Activated CD4-positive, alpha-beta T cell treated with anti-CD3 and anti-CD28 coated beads for 36 hours (primary cell): ENCODE measurements at regions not wholly inside any gene's neighbourhood (a gene's known extent, or its start where the extent isn't known, plus 50 kb on each side); places are given as distances from the start of the nearest gene placed in this dataset.

ENCODE experiments used
- ATAC-seq: fragments of 200-7000 bp; cut with Tn5 transposase; one replicate; pipeline ENCODE4 v1.10.0; 2021; ENCODE audit warnings: mild to moderate bottlenecking, moderate library complexity
- CTCF ChIA-PET: fragments of 350-600 bp; sonication (Branson Sonifier 250); formaldehyde crosslinking; loops from one replicate; lab custom pipeline; 2021; ENCODE audit warnings: antibody characterized with exemption; lab: Charles Lee
- POLR2A ChIA-PET: fragments of 350-600 bp; sonication (Branson Sonifier 250); formaldehyde crosslinking; loops from one replicate; lab custom pipeline; 2021; ENCODE audit warnings: antibody characterized with exemption, inconsistent platforms; lab: Charles Lee
- DNase-seq: peaks from one replicate; pipeline ENCODE4 v3.0.0-alpha.2; 2020
- H3K27ac Mint-ChIP-seq: one replicate; pipeline ENCODE4 v1.8.0; 2021; ENCODE audit warnings: mixed read lengths
- H3K27me3 Mint-ChIP-seq: one replicate; pipeline ENCODE4 v1.8.0; 2021; ENCODE audit warnings: mixed read lengths
- H3K36me3 Mint-ChIP-seq: one replicate; pipeline ENCODE4 v1.8.0; 2021; ENCODE audit warnings: low read depth, mixed read lengths
- H3K4me1 Mint-ChIP-seq: one replicate; pipeline ENCODE4 v1.8.0; 2021; ENCODE audit warnings: mixed read lengths
- H3K4me3 Mint-ChIP-seq: one replicate; pipeline ENCODE4 v1.8.0; 2021; ENCODE audit warnings: mild to moderate bottlenecking, moderate library complexity, mixed read lengths
- H3K9me3 Mint-ChIP-seq: one replicate; pipeline ENCODE4 v1.8.0; 2021; ENCODE audit warnings: low read depth, mixed read lengths
- intact Hi-C, 2 experiments: fragments of 100-400 bp; cut with DNase I in 1 of 2; cut with micrococcal nuclease in 1 of 2; formaldehyde crosslinking; loops; one replicate each; pipeline versions ENCODE4 v1.14.2 to v1.15.1; 2022 to 2024; cut with DNase I, micrococcal nuclease

GRCh38 chr9:13597004-13597403 is 317.5 kb upstream of the MPDZ start:
- CTCF ChIA-PET, result no interaction called here
- H3K27ac Mint-ChIP-seq, result no peak overlapping the region

GRCh38 chr9:13596383-13596970 is 317.0 kb upstream of the MPDZ start:
- CTCF ChIA-PET, result no interaction called here
- ATAC-seq (no peak), DNase-seq (no peak)
- H3K36me3 Mint-ChIP-seq, result no peaks in the 10 kb centered on the region
- no peak overlapping the region for H3K27ac Mint-ChIP-seq
- intact Hi-C loops, result no loop called here
- POLR2A ChIA-PET, result no interaction called here
- no peaks in the 10 kb centered on the region for H3K27me3 Mint-ChIP-seq
- H3K9me3 Mint-ChIP-seq, result no peaks in the 10 kb centered on the region
- H3K4me1 Mint-ChIP-seq, result no peaks in the 10 kb centered on the region
- no peak overlapping the region for H3K4me3 Mint-ChIP-seq

More at GRCh38 chr9:13597004-13597403, 317.5 kb upstream of the MPDZ start:
- POLR2A ChIA-PET, result no interaction called here
- intact Hi-C loops, result no loop called here
- no peaks in the 10 kb centered on the region for H3K4me1 Mint-ChIP-seq
- no peak overlapping the region for H3K4me3 Mint-ChIP-seq
- no peaks in the 10 kb centered on the region for H3K36me3 Mint-ChIP-seq
- no peaks in the 10 kb centered on the region for H3K27me3 Mint-ChIP-seq
- DNase-seq (no peak), ATAC-seq (no peak)
- H3K9me3 Mint-ChIP-seq, result no peaks in the 10 kb centered on the region

DNA sequence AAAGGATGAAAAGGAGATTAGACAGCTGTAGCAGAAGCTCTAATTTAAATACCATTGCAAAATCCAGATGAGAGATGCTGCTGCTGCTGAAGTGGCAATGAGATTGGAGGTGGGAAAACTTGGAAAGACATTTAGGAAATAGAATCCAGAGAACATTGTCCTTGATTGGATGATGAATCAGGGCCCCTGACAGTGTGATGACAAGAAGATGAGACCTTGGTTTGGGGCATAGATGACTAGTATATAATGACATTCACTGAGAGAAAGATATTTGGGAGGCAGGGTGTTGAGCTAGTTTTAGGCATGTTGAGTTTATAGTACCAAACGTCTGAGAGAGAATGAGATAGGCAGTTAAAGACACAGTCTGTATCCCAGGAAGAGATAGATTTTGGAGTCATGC is 311.5 kb upstream of the MPDZ start:
- ATAC-seq (no peak), DNase-seq (no peak)
- H3K27me3 Mint-ChIP-seq, result no peaks in the 10 kb centered on the region
- no peak overlapping the region for H3K4me3 Mint-ChIP-seq
- POLR2A ChIA-PET, result no interaction called here
- CTCF ChIA-PET, result no interaction called here
- intact Hi-C loops, result no loop called here
- no peaks in the 10 kb centered on the region for H3K36me3 Mint-ChIP-seq
- H3K9me3 Mint-ChIP-seq, result peaks cover 2% of the 10 kb centered on the region
- H3K27ac Mint-ChIP-seq, result no peak overlapping the region
- no peaks in the 10 kb centered on the region for H3K4me1 Mint-ChIP-seq

DNA sequence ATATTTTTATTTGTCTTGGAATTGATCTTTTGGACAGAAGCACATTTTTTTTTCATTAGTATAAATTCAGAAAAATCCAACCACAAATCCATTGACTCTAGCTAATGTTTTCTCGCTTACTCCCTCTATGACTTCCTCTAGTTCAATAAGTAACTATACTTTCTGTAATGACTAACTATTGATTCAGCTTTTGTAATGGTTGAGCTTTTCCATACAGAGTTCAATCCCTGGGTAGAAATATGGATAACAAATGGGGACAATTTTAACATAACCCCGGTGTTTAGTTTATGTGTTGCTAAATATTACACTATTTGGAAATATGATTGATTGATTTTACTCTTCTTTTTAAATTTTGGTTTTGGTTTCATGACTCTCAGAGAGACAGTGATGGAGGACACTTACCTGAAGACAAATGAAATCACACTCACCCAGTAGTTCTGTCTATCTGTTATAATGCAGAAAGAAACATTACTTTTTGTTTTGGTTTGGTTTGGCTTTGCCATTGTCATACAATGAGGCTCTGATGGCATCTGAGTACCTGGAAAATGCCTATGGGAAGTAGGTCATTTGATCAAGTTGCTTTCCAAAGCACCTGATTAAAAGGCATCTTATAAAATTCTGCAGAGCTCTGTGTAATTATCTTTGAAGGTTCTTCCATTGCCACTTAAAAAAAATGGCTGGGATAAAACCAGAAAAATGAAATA is 309.7 kb upstream of the MPDZ start:
- H3K36me3 Mint-ChIP-seq, result no peaks in the 10 kb centered on the region
- ATAC-seq (no peak), DNase-seq (no peak)
- POLR2A ChIA-PET, result no interaction called here
- H3K9me3 Mint-ChIP-seq, result peaks cover 2% of the 10 kb centered on the region
- no peak overlapping the region for H3K27ac Mint-ChIP-seq
- H3K27me3 Mint-ChIP-seq, result no peaks in the 10 kb centered on the region
- CTCF ChIA-PET, result no interaction called here
- H3K4me3 Mint-ChIP-seq, result no peak overlapping the region
- no peaks in the 10 kb centered on the region for H3K4me1 Mint-ChIP-seq
- intact Hi-C loops, result no loop called here

GRCh38 chr9:13588151-13589033 is 308.9 kb upstream of the MPDZ start:
- Mint-ChIP-seq H3K9me3 (peaks cover 2% of the 10 kb centered on the region), H3K36me3 (no peaks in the 10 kb centered on the region), H3K27me3 (no peaks in the 10 kb centered on the region), H3K4me3 (no peak overlapping the region), H3K4me1 (no peaks in the 10 kb centered on the region), H3K27ac (no peak overlapping the region)
- POLR2A ChIA-PET, result no interaction called here
- CTCF ChIA-PET, result interaction anchor here (1.0 kb wide), 1 partner anchor 11 kb away, joined by 4 read pairs; no protein-coding TSS in a partner anchor
- DNase-seq, result no peak
- intact Hi-C loops, result no loop called here
- no peak for ATAC-seq

DNA sequence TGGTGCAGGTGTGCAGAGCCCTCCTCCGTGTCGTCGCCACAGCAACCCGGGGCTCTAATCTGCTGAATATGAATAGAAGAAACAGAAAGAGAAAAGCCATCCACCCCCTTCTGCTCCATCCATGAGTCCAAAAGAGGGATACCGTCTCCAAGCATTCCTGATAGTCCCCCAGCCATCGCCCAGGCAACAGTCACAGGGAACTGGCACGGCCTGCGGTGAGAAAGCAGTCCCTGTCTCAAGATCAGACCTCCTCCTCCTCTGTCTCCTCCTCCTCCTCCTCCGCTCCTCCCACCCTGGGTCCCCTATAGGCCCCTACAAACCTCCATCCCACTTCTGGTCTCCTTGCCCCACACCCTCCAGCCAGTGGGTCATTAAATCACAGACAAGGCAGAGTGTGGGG is 308.1 kb upstream of the MPDZ start:
- intact Hi-C loops, result no loop called here

GRCh38 chr9:13586587-13587374 is 307.3 kb upstream of the MPDZ start:
- Mint-ChIP-seq H3K27me3 (no peaks in the 10 kb centered on the region), H3K36me3 (no peaks in the 10 kb centered on the region), H3K4me3 (no peak overlapping the region), H3K4me1 (no peaks in the 10 kb centered on the region), H3K27ac (no peak overlapping the region), H3K9me3 (peaks cover 4% of the 10 kb centered on the region)
- ChIA-PET CTCF (no interaction called here), POLR2A (no interaction called here)
- DNase-seq, result no peak
- intact Hi-C loops, result no loop called here
- no peak for ATAC-seq

More for the DNA sequence above, 308.1 kb upstream of the MPDZ start:
- Mint-ChIP-seq H3K36me3 (no peaks in the 10 kb centered on the region), H3K4me1 (no peaks in the 10 kb centered on the region), H3K27me3 (no peaks in the 10 kb centered on the region), H3K9me3 (peaks cover 4% of the 10 kb centered on the region), H3K27ac (no peak overlapping the region), H3K4me3 (no peak overlapping the region)
- CTCF ChIA-PET, result no interaction called here
- no peak for DNase-seq
- ATAC-seq, result no peak
- POLR2A ChIA-PET, result no interaction called here

GRCh38 chr9:13580760-13581159 is 301.3 kb upstream of the MPDZ start:
- Mint-ChIP-seq H3K27ac (no peak overlapping the region), H3K4me1 (no peaks in the 10 kb centered on the region), H3K27me3 (no peaks in the 10 kb centered on the region), H3K9me3 (peaks cover 8% of the 10 kb centered on the region), H3K4me3 (no peak overlapping the region), H3K36me3 (no peaks in the 10 kb centered on the region)
- DNase-seq, result no peak
- ChIA-PET POLR2A (no interaction called here), CTCF (no interaction called here)
- intact Hi-C loops, result no loop called here
- ATAC-seq, result no peak

DNA sequence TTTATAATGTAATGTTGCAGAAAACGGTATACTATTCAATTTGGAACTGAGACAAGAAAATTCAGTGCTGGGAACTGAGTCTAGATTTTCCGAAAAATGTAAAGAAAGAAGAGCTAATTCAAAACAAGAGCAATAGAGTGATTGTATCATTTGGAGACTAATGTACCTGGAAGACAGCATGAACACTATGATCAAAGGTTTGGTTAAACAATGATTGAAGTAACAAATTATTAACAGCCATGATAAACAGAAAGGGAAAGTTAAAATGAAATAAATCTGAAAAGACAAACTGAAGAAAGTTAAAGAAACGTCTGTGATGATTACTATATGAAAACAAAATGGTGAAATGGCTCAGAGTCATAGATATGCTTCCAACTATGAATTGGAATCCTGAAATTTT is 300.6 kb upstream of the MPDZ start:
- H3K27ac Mint-ChIP-seq, result no peak overlapping the region
- intact Hi-C loops, result no loop called here
- POLR2A ChIA-PET, result no interaction called here
- DNase-seq (no peak), ATAC-seq (no peak)
- H3K27me3 Mint-ChIP-seq, result no peaks in the 10 kb centered on the region
- H3K36me3 Mint-ChIP-seq, result no peaks in the 10 kb centered on the region
- CTCF ChIA-PET, result interaction anchor here (0.6 kb wide), 1 partner anchor 115 kb away, joined by 3 read pairs; no protein-coding TSS in a partner anchor
- H3K4me1 Mint-ChIP-seq, result no peaks in the 10 kb centered on the region
- H3K4me3 Mint-ChIP-seq, result no peak overlapping the region
- H3K9me3 Mint-ChIP-seq, result peaks cover 8% of the 10 kb centered on the region

- Mint-ChIP-seq H3K4me1 (no peaks in the 10 kb centered on the region), H3K27ac (no peak overlapping the region), H3K36me3 (no peaks in the 10 kb centered on the region), H3K9me3 (peaks cover 7% of the 10 kb centered on the region), H3K4me3 (no peak overlapping the region), H3K27me3 (no peaks in the 10 kb centered on the region)
- intact Hi-C loops, result no loop called here
- DNase-seq (no peak), ATAC-seq (no peak)
- ChIA-PET CTCF (no interaction called here), POLR2A (no interaction called here)
Measured at GRCh38 chr9:13576101-13576500, 296.6 kb upstream of the MPDZ start.

DNA sequence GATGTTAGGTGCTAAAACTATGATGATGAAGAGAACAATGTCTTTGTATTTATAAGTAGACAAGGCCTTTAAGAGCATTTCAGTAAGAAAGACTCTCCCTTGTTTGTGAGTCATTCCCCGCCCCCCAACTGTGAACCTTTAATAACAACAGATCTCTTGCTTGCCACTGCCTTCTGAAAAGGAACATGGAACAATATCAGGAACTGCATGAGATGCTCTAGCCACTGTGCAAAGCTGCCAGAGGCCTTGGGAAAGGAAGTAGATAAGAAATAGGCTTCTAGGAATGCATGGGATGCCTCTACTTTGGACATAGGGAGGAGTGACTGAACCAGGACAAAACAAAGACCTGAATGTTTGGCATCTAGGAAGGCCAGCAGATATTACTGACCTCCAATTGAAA is 296.1 kb upstream of the MPDZ start:
- no peaks in the 10 kb centered on the region for H3K36me3 Mint-ChIP-seq
- H3K4me1 Mint-ChIP-seq, result no peaks in the 10 kb centered on the region
- no peak for DNase-seq
- H3K4me3 Mint-ChIP-seq, result no peak overlapping the region
- H3K27me3 Mint-ChIP-seq, result no peaks in the 10 kb centered on the region
- H3K9me3 Mint-ChIP-seq, result peaks cover 3% of the 10 kb centered on the region
- no peak for ATAC-seq
- intact Hi-C loops, result no loop called here
- POLR2A ChIA-PET, result no interaction called here
- no peak overlapping the region for H3K27ac Mint-ChIP-seq
- CTCF ChIA-PET, result no interaction called here
